Cerebellar cortex (tissue), 1 donor: ENCODE measurements at regions not wholly inside any gene's neighbourhood (a gene's known extent, or its start where the extent isn't known, plus 50 kb on each side); places are given as distances from the start of the nearest gene placed in this dataset.
A peak's percentile ranks its signal among the peaks of the same experiment; 100 is the strongest.

Experiments
- DNase-seq: peaks from one replicate; pipeline ENCODE4 v3.0.0-alpha.2; 2015; ENCODE audit warnings: low spot score

GRCh38 chr13:88866195-88866594 is 1195.0 kb downstream of the SLITRK5 start:
- DNase-seq = no peak

GRCh38 chr13:88883741-88884140 is 1212.6 kb downstream of the SLITRK5 start:
- no peak for DNase-seq

GRCh38 chr13:88887045-88887662 is 1216.0 kb downstream of the SLITRK5 start:
- DNase-seq = peak; percentile 4

GRCh38 chr13:88895261-88895941 is 1224.2 kb downstream of the SLITRK5 start:
- DNase-seq = no peak

- no peak for DNase-seq
Observed at GRCh38 chr13:88896466-88896865, 1225.3 kb downstream of the SLITRK5 start.

GRCh38 chr13:88908961-88909441 is 1237.8 kb downstream of the SLITRK5 start:
- no peak for DNase-seq

GRCh38 chr13:88919970-88920628 is 1248.9 kb downstream of the SLITRK5 start:
- DNase-seq = no peak

- DNase-seq = no peak
Observed at GRCh38 chr13:88925954-88926353, 1254.8 kb downstream of the SLITRK5 start.

- DNase-seq = no peak
Observed at GRCh38 chr13:88926890-88927502, 1255.8 kb downstream of the SLITRK5 start.

- DNase-seq = no peak
Observed at GRCh38 chr13:88932950-88933349, 1261.8 kb downstream of the SLITRK5 start.

GRCh38 chr13:88937384-88937783 is 1266.2 kb downstream of the SLITRK5 start:
- no peak for DNase-seq

- DNase-seq = no peak
Observed at GRCh38 chr13:88945793-88946192, 1274.6 kb downstream of the SLITRK5 start.

- no peak for DNase-seq
Observed at GRCh38 chr13:88948501-88948900, 1277.3 kb downstream of the SLITRK5 start.

GRCh38 chr13:88958821-88959220 is 1287.7 kb downstream of the SLITRK5 start:
- DNase-seq = no peak

GRCh38 chr13:88976466-88976865 is 1305.3 kb downstream of the SLITRK5 start:
- no peak for DNase-seq

- DNase-seq = no peak
Observed at GRCh38 chr13:88978607-88979006, 1307.4 kb downstream of the SLITRK5 start.

- DNase-seq = no peak
Observed at GRCh38 chr13:88979465-88980175, 1308.4 kb downstream of the SLITRK5 start.

GRCh38 chr13:89003656-89004055 is 1332.5 kb downstream of the SLITRK5 start:
- no peak for DNase-seq

GRCh38 chr13:89011615-89012014 is 1340.4 kb downstream of the SLITRK5 start:
- no peak for DNase-seq

- no peak for DNase-seq
Observed at GRCh38 chr13:89027694-89028306, 1356.6 kb downstream of the SLITRK5 start.

- no peak for DNase-seq
Observed at GRCh38 chr13:89029062-89029461, 1357.9 kb downstream of the SLITRK5 start.

GRCh38 chr13:89034015-89034414 is 1362.8 kb downstream of the SLITRK5 start:
- DNase-seq = no peak
